CD14-positive monocyte (primary cell): ENCODE measurements at regions not wholly inside any gene's neighbourhood (a gene's known extent, or its start where the extent isn't known, plus 50 kb on each side); places are given as distances from the start of the nearest gene placed in this dataset.
A peak's percentile ranks its signal among the peaks of the same experiment; 100 is the strongest.

Experiments
- DNase-seq, 3 donors: peaks; one replicate each; pipeline ENCODE4 v3.0.0-alpha.2; 2011 to 2022
- H2AFZ ChIP-seq: 2 replicates; pipeline ENCODE4 v1.6.0; 2012; ENCODE audit warnings: mild to moderate bottlenecking, low read depth, low read length, inconsistent platforms; ENCODE audit not compliant: insufficient read depth, poor library complexity, severe bottlenecking
- H3K27ac ChIP-seq, 2 donors: 1 replicate in 1 of 2; 2 replicates in 1 of 2; pipeline ENCODE4 v1.5.1; 2012 to 2013; ENCODE audit warnings: low read length in 2 of 2, control low read depth in 1 of 2, inconsistent platforms in 1 of 2, low read depth in 1 of 2, mild to moderate bottlenecking in 1 of 2
- H3K27me3 ChIP-seq, 2 donors: one replicate each; pipeline versions ENCODE4 v1.6.0 to v1.6.1; 2011 to 2013; ENCODE audit warnings: low read length in 2 of 2; ENCODE audit not compliant: control insufficient read depth in 2 of 2, insufficient read depth in 2 of 2
- H3K36me3 ChIP-seq, 2 donors: replicated peaks in 1 of 2; 1 replicate in 1 of 2; 2 replicates in 1 of 2; pipeline versions ENCODE4 v1.5.1 to v1.6.1; 2012 to 2013; ENCODE audit warnings: low read length in 2 of 2, control low read depth in 1 of 2, inconsistent platforms in 1 of 2, mild to moderate bottlenecking in 1 of 2; ENCODE audit not compliant: insufficient read depth in 2 of 2, control insufficient read depth in 1 of 2
- H3K4me1 ChIP-seq, 2 donors: 1 replicate in 1 of 2; 2 replicates in 1 of 2; pipeline versions ENCODE4 v1.5.1 to v1.6.1; 2012 to 2013; ENCODE audit warnings: low read length in 2 of 2, control low read depth in 1 of 2, inconsistent platforms in 1 of 2, mild to moderate bottlenecking in 1 of 2, moderate library complexity in 1 of 2; ENCODE audit not compliant: insufficient read depth in 2 of 2, control insufficient read depth in 1 of 2
- H3K4me2 ChIP-seq: replicated peaks from 2 replicates; pipeline ENCODE3; 2012; ENCODE audit warnings: low read length, moderate library complexity, mild to moderate bottlenecking; ENCODE audit not compliant: poor library complexity, severe bottlenecking; ENCODE audit errors: extremely low read depth
- H3K4me3 ChIP-seq, 3 experiments: fragments of 200-600 bp in 1 of 3; sonication (generic) in 1 of 3; replicated peaks in 1 of 3; 1 replicate in 2 of 3; 2 replicates in 1 of 3; pipeline ENCODE4 v1.5.1; 2011 to 2013; ENCODE audit warnings: low read length in 3 of 3, mild to moderate bottlenecking in 3 of 3, control low read depth in 2 of 3, low read depth in 2 of 3, inconsistent platforms in 1 of 3, moderate library complexity in 1 of 3
- H3K79me2 ChIP-seq: 2 replicates; pipeline ENCODE4 v1.6.0; 2012; ENCODE audit warnings: mild to moderate bottlenecking, control low read depth, inconsistent platforms, low read length, moderate library complexity; ENCODE audit not compliant: insufficient read depth
- H3K9ac ChIP-seq: 2 replicates; pipeline ENCODE4 v1.6.0; 2017; ENCODE audit warnings: low read length, mild to moderate bottlenecking; ENCODE audit not compliant: insufficient read depth, poor library complexity, severe bottlenecking
- H3K9me3 ChIP-seq, 2 donors: replicated peaks in 1 of 2; 1 replicate in 1 of 2; 2 replicates in 1 of 2; pipeline versions ENCODE4 v1.5.1 to v1.6.1; 2012 to 2013; ENCODE audit warnings: low read length in 2 of 2, control low read depth in 1 of 2; ENCODE audit not compliant: control insufficient read depth in 1 of 2, insufficient read depth in 1 of 2
- H4K20me1 ChIP-seq: 2 replicates; pipeline ENCODE4 v1.6.0; 2012; ENCODE audit warnings: mild to moderate bottlenecking, low read length, control low read depth, moderate library complexity; ENCODE audit not compliant: insufficient read depth
- H3K27ac Mint-ChIP-seq, 7 donors: one replicate each; pipeline ENCODE4 v1.8.0; 2020; ENCODE audit warnings: mild to moderate bottlenecking in 7 of 7, mixed read lengths in 7 of 7, moderate library complexity in 6 of 7, inconsistent platforms in 2 of 7
- H3K27me3 Mint-ChIP-seq, 3 donors: one replicate each; pipeline ENCODE4 v1.8.0; 2021 to 2022; ENCODE audit warnings: low read depth in 3 of 3, mild to moderate bottlenecking in 3 of 3, mixed read lengths in 3 of 3, moderate library complexity in 3 of 3, inconsistent platforms in 1 of 3
- H3K36me3 Mint-ChIP-seq, 2 donors: one replicate each; pipeline ENCODE4 v1.8.0; 2020; ENCODE audit warnings: mixed read lengths in 2 of 2, inconsistent platforms in 1 of 2, mild to moderate bottlenecking in 1 of 2
- H3K4me1 Mint-ChIP-seq: one replicate; pipeline ENCODE4 v1.8.0; 2020; ENCODE audit warnings: mild to moderate bottlenecking, mixed read lengths
- H3K4me3 Mint-ChIP-seq, 2 donors: one replicate each; pipeline ENCODE4 v1.8.0; 2020; ENCODE audit warnings: mild to moderate bottlenecking in 2 of 2, mixed read lengths in 2 of 2, moderate library complexity in 1 of 2
- H3K9me3 Mint-ChIP-seq, 7 donors: one replicate each; pipeline ENCODE4 v1.8.0; 2020 to 2022; ENCODE audit warnings: mixed read lengths in 7 of 7, mild to moderate bottlenecking in 6 of 7, moderate library complexity in 6 of 7, inconsistent platforms in 2 of 7
- WGBS: methylation state at CpG from one replicate; pipeline ENCODE4 v1.1.5; 2013; ENCODE audit warnings: missing lambda C conversion rate; ENCODE audit not compliant: insufficient coverage; 5-methylcytosine and 5-hydroxymethylcytosine counted together
- intact Hi-C, 2 donors: fragments of 100-400 bp; cut with micrococcal nuclease; formaldehyde crosslinking; loops; one replicate each; pipeline versions ENCODE4 v1.15.0 to v1.15.1; 2023
- TF ChIP-seq, protein P1 (sequence below): fragments of 200-600 bp; IDR thresholded peaks from one replicate; pipeline ENCODE4 v1.8.0; 2022; ENCODE audit warnings: antibody characterized with exemption, mild to moderate bottlenecking

DNA sequence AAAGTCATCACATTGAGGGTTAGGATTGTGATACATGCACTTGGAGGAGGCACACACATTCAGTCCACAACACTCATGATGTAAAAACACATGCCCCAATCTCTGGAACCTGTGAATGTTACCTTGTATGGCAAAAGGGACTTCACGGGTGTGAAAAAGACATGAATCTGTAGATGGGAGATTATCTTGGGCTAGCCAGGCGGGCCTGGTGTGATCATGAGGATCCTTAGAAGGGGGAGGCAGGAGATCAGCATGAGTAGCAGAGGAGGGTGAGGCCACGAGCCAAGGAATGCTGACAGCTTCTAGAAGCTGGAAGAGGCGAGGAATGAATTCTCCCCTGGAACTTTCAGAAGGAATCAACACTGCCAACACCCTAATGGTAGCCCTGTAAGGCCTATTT, 77.5 kb upstream of the ENPP6 start:
- peaks cover 0 to 3% of the 10 kb centered on the region in 2 donors for H3K36me3 Mint-ChIP-seq
- H3K9me3 Mint-ChIP-seq, result peaks cover 0 to 3% (median 1%) of the 10 kb centered on the region in 7 donors
- Histone ChIP-seq H2AFZ (no peak overlapping the region), H4K20me1 (no peaks in the 10 kb centered on the region), H3K79me2 (no peaks in the 10 kb centered on the region), H3K4me2 (no peak overlapping the region), H3K4me3 (no peak overlapping the region), H3K9ac (no peak overlapping the region), H3K27ac (no peak overlapping the region), H3K4me1 (peaks cover 18 to 19% of the 10 kb centered on the region in 2 donors), H3K9me3 (peaks cover 0 to 3% of the 10 kb centered on the region in 2 donors), H3K27me3 (no peaks in the 10 kb centered on the region), H3K36me3 (no peaks in the 10 kb centered on the region)
- intact Hi-C loops, result no loop called here
- 100% methylated on average over 1 of the region's 4 CpGs for WGBS
- DNase-seq, result no peak
- peaks cover 9% of the 10 kb centered on the region for H3K4me1 Mint-ChIP-seq
- H3K27me3 Mint-ChIP-seq, result peaks cover 1% of the 10 kb centered on the region in 3 donors
- TF ChIP-seq, protein P1, sequence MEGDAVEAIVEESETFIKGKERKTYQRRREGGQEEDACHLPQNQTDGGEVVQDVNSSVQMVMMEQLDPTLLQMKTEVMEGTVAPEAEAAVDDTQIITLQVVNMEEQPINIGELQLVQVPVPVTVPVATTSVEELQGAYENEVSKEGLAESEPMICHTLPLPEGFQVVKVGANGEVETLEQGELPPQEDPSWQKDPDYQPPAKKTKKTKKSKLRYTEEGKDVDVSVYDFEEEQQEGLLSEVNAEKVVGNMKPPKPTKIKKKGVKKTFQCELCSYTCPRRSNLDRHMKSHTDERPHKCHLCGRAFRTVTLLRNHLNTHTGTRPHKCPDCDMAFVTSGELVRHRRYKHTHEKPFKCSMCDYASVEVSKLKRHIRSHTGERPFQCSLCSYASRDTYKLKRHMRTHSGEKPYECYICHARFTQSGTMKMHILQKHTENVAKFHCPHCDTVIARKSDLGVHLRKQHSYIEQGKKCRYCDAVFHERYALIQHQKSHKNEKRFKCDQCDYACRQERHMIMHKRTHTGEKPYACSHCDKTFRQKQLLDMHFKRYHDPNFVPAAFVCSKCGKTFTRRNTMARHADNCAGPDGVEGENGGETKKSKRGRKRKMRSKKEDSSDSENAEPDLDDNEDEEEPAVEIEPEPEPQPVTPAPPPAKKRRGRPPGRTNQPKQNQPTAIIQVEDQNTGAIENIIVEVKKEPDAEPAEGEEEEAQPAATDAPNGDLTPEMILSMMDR, result no peak
- H3K4me3 Mint-ChIP-seq, result no peak overlapping the region
- H3K27ac Mint-ChIP-seq, result peak overlapping the region in 1 of 7 donors; percentile 46

DNA sequence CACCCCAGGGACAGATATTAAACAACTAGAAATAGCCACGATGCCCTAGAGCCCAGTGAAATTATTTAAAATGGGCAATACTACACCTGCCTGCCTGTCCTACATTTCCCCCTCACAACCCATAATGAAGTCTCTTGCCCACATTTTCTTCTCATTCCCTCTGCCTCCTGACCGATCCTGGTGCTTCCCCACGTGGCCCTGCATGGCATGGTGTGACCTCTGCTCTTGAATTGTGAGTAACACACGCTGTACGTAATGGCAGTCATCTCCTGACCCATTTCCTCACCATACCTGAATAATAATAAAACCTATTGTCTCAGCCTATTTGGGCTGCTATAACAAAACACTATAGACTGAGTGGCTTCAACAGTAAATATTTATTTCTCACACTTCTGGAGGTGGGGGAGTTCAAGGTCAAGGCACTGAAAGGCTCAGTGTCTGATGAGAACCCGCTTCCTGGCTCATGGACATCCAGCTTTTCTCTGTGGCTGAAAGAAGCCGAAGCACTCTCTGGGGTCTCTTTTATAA, 77.0 kb upstream of the ENPP6 start:
- Histone ChIP-seq H3K4me2 (no peak overlapping the region), H3K36me3 (no peaks in the 10 kb centered on the region), H3K79me2 (no peaks in the 10 kb centered on the region), H3K4me1 (peaks cover 18 to 19% of the 10 kb centered on the region in 2 donors), H4K20me1 (no peaks in the 10 kb centered on the region), H3K9ac (no peak overlapping the region), H3K27ac (no peak overlapping the region), H3K4me3 (no peak overlapping the region), H3K27me3 (no peaks in the 10 kb centered on the region), H3K9me3 (peaks cover 0 to 3% of the 10 kb centered on the region in 2 donors), H2AFZ (no peak overlapping the region)
- H3K27ac Mint-ChIP-seq, result peak overlapping the region in 5 of 7 donors; percentile 33 to 73 (median 58)
- H3K27me3 Mint-ChIP-seq, result peaks cover 1% of the 10 kb centered on the region in 3 donors
- whole genome bisulfite sequencing, result 100% methylated on average over 5 of the region's 7 CpGs
- TF ChIP-seq, protein P1, result no peak
- intact Hi-C loops, result no loop called here
- H3K4me3 Mint-ChIP-seq, result no peak overlapping the region
- H3K4me1 Mint-ChIP-seq, result peaks cover 9% of the 10 kb centered on the region
- H3K36me3 Mint-ChIP-seq, result peaks cover 0 to 3% of the 10 kb centered on the region in 2 donors
- H3K9me3 Mint-ChIP-seq, result peaks cover 0 to 3% (median 1%) of the 10 kb centered on the region in 7 donors
- no peak for DNase-seq
